ENCODE measurements at regions not wholly inside any gene's neighbourhood (a gene's known extent, or its start where the extent isn't known, plus 50 kb on each side); places are given as distances from the start of the nearest gene placed in this dataset.

DNA sequence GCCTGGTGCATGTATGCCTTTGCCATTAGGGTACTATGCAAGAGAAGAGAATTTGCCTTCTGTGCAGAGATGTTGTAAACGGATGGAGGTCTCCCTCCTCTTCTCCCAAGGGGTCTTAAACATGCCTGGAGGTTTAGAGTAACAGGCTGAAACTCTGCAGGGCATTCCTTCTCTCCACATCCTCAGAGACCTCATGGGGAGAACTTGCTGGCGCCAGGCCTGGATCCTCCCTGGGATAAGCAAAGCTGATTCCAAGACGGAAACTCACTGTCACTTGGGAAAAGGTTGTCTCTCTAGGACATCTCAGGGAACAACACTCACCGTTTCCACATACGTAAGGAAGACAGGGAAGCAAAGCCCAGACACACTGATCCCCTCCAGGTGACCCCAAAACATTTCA is 76.9 kb upstream of the GPM6B start (continued):
- TF ChIP-seq REST (IDR thresholded peaks at IDR 0.05): no peak
- TF ChIP-seq GABPA (IDR thresholded peaks at IDR 0.05 in 1 of 2, conservative IDR thresholded peaks at IDR 0.05 in 1 of 2): no peak
- TF ChIP-seq RXRA (IDR thresholded peaks at IDR 0.05): no peak

GRCh38 chrX:13892856-13893255 is 76.0 kb upstream of the GPM6B start:
- WGBS: 85% methylated on average over 3 of the region's 3 CpGs
- Histone ChIP-seq H3K27me3 (ENCODE audit: control insufficient read depth in 4 of 4, insufficient read depth in 4 of 4, low read length in 3 of 4) (no peaks in the 10 kb centered on the region), H3K27ac (ENCODE audit: low read depth in 1 of 2, low read length in 2 of 2) (no peak overlapping the region), H3K36me3 (ENCODE audit: control insufficient read depth in 4 of 4, insufficient read depth in 3 of 4, low read depth in 1 of 4, low read length in 3 of 4) (no peaks in the 10 kb centered on the region), H3K4me3 (ENCODE audit: low read depth in 1 of 3, low read length in 3 of 3) (no peak overlapping the region), H3K9ac (ENCODE audit: low read depth in 1 of 2, low read length in 2 of 2) (no peak overlapping the region), H3K9me3 (ENCODE audit: control insufficient read depth in 4 of 4, low read length in 3 of 4) (no peaks in the 10 kb centered on the region), H3K4me1 (ENCODE audit: control insufficient read depth in 4 of 4, insufficient read depth in 4 of 4, low read length in 3 of 4) (no peaks in the 10 kb centered on the region)
- TF ChIP-seq, protein P1, sequence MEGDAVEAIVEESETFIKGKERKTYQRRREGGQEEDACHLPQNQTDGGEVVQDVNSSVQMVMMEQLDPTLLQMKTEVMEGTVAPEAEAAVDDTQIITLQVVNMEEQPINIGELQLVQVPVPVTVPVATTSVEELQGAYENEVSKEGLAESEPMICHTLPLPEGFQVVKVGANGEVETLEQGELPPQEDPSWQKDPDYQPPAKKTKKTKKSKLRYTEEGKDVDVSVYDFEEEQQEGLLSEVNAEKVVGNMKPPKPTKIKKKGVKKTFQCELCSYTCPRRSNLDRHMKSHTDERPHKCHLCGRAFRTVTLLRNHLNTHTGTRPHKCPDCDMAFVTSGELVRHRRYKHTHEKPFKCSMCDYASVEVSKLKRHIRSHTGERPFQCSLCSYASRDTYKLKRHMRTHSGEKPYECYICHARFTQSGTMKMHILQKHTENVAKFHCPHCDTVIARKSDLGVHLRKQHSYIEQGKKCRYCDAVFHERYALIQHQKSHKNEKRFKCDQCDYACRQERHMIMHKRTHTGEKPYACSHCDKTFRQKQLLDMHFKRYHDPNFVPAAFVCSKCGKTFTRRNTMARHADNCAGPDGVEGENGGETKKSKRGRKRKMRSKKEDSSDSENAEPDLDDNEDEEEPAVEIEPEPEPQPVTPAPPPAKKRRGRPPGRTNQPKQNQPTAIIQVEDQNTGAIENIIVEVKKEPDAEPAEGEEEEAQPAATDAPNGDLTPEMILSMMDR (IDR thresholded peaks at IDR 0.05; ENCODE audit: low read depth, low read length, missing input control): no peak
- TF ChIP-seq, protein P2, sequence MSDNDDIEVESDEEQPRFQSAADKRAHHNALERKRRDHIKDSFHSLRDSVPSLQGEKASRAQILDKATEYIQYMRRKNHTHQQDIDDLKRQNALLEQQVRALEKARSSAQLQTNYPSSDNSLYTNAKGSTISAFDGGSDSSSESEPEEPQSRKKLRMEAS (IDR thresholded peaks at IDR 0.05): no peak
- TF ChIP-seq HNF4A (conservative IDR thresholded peaks at IDR 0.05) (no peak), EGR1 (IDR thresholded peaks at IDR 0.05; ENCODE audit: low read depth in 2 of 2) (no peak), YY1 (IDR thresholded peaks at IDR 0.05) (no peak), RAD21 (IDR thresholded peaks at IDR 0.05) (no peak), TAF1 (conservative IDR thresholded peaks at IDR 0.05) (no peak), JUND (IDR thresholded peaks at IDR 0.05) (no peak), NR2F2 (IDR thresholded peaks at IDR 0.05) (no peak), HNF4G (IDR thresholded peaks at IDR 0.05) (no peak), FOXA2 (IDR thresholded peaks at IDR 0.05) (no peak), FOXA1 (IDR thresholded peaks at IDR 0.05) (no peak), GABPA (IDR thresholded peaks at IDR 0.05 in 1 of 2, conservative IDR thresholded peaks at IDR 0.05 in 1 of 2) (no peak), RXRA (IDR thresholded peaks at IDR 0.05) (no peak), SP1 (IDR thresholded peaks at IDR 0.05) (no peak), REST (IDR thresholded peaks at IDR 0.05) (no peak)
- TF ChIP-seq, protein P3, sequence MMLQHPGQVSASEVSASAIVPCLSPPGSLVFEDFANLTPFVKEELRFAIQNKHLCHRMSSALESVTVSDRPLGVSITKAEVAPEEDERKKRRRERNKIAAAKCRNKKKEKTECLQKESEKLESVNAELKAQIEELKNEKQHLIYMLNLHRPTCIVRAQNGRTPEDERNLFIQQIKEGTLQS (IDR thresholded peaks at IDR 0.05): no peak
- TF ChIP-seq, protein P4, sequence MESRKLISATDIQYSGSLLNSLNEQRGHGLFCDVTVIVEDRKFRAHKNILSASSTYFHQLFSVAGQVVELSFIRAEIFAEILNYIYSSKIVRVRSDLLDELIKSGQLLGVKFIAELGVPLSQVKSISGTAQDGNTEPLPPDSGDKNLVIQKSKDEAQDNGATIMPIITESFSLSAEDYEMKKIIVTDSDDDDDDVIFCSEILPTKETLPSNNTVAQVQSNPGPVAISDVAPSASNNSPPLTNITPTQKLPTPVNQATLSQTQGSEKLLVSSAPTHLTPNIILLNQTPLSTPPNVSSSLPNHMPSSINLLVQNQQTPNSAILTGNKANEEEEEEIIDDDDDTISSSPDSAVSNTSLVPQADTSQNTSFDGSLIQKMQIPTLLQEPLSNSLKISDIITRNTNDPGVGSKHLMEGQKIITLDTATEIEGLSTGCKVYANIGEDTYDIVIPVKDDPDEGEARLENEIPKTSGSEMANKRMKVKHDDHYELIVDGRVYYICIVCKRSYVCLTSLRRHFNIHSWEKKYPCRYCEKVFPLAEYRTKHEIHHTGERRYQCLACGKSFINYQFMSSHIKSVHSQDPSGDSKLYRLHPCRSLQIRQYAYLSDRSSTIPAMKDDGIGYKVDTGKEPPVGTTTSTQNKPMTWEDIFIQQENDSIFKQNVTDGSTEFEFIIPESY (IDR thresholded peaks at IDR 0.05): no peak
- no peak for DNase-seq (ENCODE audit: low spot score)

Measured in liver (tissue), 8 donors.